Heart left ventricle (tissue), 16 donors: ENCODE measurements at regions not wholly inside any gene's neighbourhood (a gene's known extent, or its start where the extent isn't known, plus 50 kb on each side); places are given as distances from the start of the nearest gene placed in this dataset.

Experiments used
- ATAC-seq, 4 donors: fragments of 200-7000 bp; cut with Tn5 transposase; one replicate each; pipeline ENCODE4 v1.9.1; 2020 to 2022; ENCODE audit warnings: moderate library complexity in 4 of 4, mild to moderate bottlenecking in 3 of 4, moderate number of reproducible peaks in 1 of 4
- DNase-seq, 5 donors: peaks; one replicate each; pipeline ENCODE4 v3.0.0-alpha.2; 2020
- H3K27ac ChIP-seq, 12 donors: fragments of 200-600 bp; sonication (generic) in 4 of 12; one replicate each; pipeline versions ENCODE4 v1.5.0 to v1.8.0; 2016 to 2022; ENCODE audit warnings: mild to moderate bottlenecking in 2 of 12
- H3K27me3 ChIP-seq, 9 donors: fragments of 200-600 bp; sonication (generic) in 2 of 9; one replicate each; pipeline versions ENCODE4 v1.5.1 to v1.8.0; 2016 to 2022; ENCODE audit warnings: mild to moderate bottlenecking in 3 of 9
- H3K36me3 ChIP-seq, 9 donors: fragments of 200-600 bp; sonication (generic) in 2 of 9; one replicate each; pipeline versions ENCODE4 v1.5.0 to v1.8.0; 2018 to 2022; ENCODE audit warnings: mild to moderate bottlenecking in 2 of 9
- H3K4me1 ChIP-seq, 12 donors: fragments of 200-600 bp; sonication (generic) in 4 of 12; one replicate each; pipeline versions ENCODE4 v1.5.0 to v1.8.0; 2016 to 2022; ENCODE audit warnings: mild to moderate bottlenecking in 3 of 12
- H3K4me3 ChIP-seq, 12 donors: fragments of 200-600 bp; sonication (generic) in 4 of 12; one replicate each; pipeline versions ENCODE4 v1.5.0 to v1.8.0; 2017 to 2022; ENCODE audit warnings: mild to moderate bottlenecking in 9 of 12, moderate library complexity in 4 of 12
- H3K9me3 ChIP-seq, 12 donors: fragments of 200-600 bp; sonication (generic) in 4 of 12; one replicate each; pipeline versions ENCODE4 v1.5.0 to v1.8.0; 2016 to 2022; ENCODE audit warnings: mild to moderate bottlenecking in 1 of 12
- CTCF ChIP-seq, 12 donors: fragments of 200-600 bp; sonication (generic) in 4 of 12; IDR thresholded peaks; one replicate each; pipeline versions ENCODE4 v1.5.0 to v1.8.0; 2018 to 2022; ENCODE audit warnings: antibody characterized with exemption in 12 of 12, mild to moderate bottlenecking in 5 of 12
- POLR2A ChIP-seq, 2 donors: fragments of 450-650 bp; IDR thresholded peaks; one replicate each; pipeline ENCODE4 v1.6.1; 2017; ENCODE audit warnings: antibody characterized with exemption in 2 of 2, mild to moderate bottlenecking in 2 of 2, moderate library complexity in 2 of 2
- WGBS, 4 donors: extraction: QIAGEN DNeasy Blood & Tissue Kit in 2 of 4; methylation state at CpG; one replicate each; pipeline versions ENCODE4 v1.1.5 to v1.1.7; 2013 to 2018; 5-methylcytosine and 5-hydroxymethylcytosine counted together
- intact Hi-C, 10 donors: fragments of 100-400 bp; cut with DNase I; formaldehyde crosslinking; loops; one replicate each; pipeline versions ENCODE4 v1.11.1 to v1.14.2; 2022
- donor health status: ischemic (EF 13 %, LVEDD 7.1; RV severe dilation, severe dysfunction).
- donor health status: healthy with polysubstance abuse.
- donor health status: DM: no; HTN: yes; CAD: no.
- donor health status: DM: no; HTN: no; CAD: no.
- donor health status: ischemic (EF 25% LVEDD 6.9; RV normal size, moderate dysfunction).
- donor health status: ischemic (EF 25% LVEDD 5.7; RV mildly dilated, moderate dysfunction).
- donor health status: healthy.
- donor health status: DM: yes; HTN: yes; CAD: no.
- donor health status: ischemic (EF 35%, LVEDD 5.7; RV mildly dilated, moderate dysfunction).
- donor health status: nonischemic (EF 11% LVEDD 7.7; RV severe dilation, severe dysfunction).
- donor health status: DM: yes; HTN: yes; CAD: no.
- donor health status: PGD.
- donor health status: ischemic (EF 29% LVEDD 5.4; RV normal size, mild dysfunction).
- donor health status: nonischemic (EF 23%, LVEDD 6.1; RV moderate dilation, normal function).

- ATAC-seq: no peak
These were observed 51.0 kb upstream of the L3MBTL3 start for GRCh38 chr6:129967427-129967826.

GRCh38 chr6:129966125-129966524, 52.3 kb upstream of the L3MBTL3 start:
- ATAC-seq (no peak), DNase-seq (no peak)
- WGBS, 4 donors: 81 to 92% (median 86%) methylated on average over 2 of the region's 2 CpGs
- H3K4me1 ChIP-seq: no peaks in the 10 kb centered on the region
- no peak overlapping the region for H3K27ac ChIP-seq
- H3K27me3 ChIP-seq: peaks cover 0 to 9% (median 0%) of the 10 kb centered on the region in 9 donors
- intact Hi-C loops: no loop called here
- no peaks in the 10 kb centered on the region for H3K36me3 ChIP-seq
- no peak overlapping the region for H3K4me3 ChIP-seq
- TF ChIP-seq POLR2A (IDR thresholded peaks at IDR 0.05) (no peak), CTCF (IDR thresholded peaks at IDR 0.05) (no peak)
- H3K9me3 ChIP-seq: peaks cover 0 to 4% (median 0%) of the 10 kb centered on the region in 12 donors

More at GRCh38 chr6:129967427-129967826, 51.0 kb upstream of the L3MBTL3 start:
- WGBS, 4 donors: 82 to 88% (median 87%) methylated on average over 1 of the region's 1 CpG
- Histone ChIP-seq H3K27me3 (peaks cover 0 to 9% (median 0%) of the 10 kb centered on the region in 9 donors), H3K27ac (no peak overlapping the region), H3K9me3 (peaks cover 0 to 4% (median 0%) of the 10 kb centered on the region in 12 donors), H3K4me1 (no peaks in the 10 kb centered on the region), H3K36me3 (no peaks in the 10 kb centered on the region), H3K4me3 (no peak overlapping the region)
- intact Hi-C loops: no loop called here
- no peak for DNase-seq
- TF ChIP-seq POLR2A (IDR thresholded peaks at IDR 0.05) (no peak), CTCF (IDR thresholded peaks at IDR 0.05) (no peak)

GRCh38 chr6:129965096-129965495, 53.3 kb upstream of the L3MBTL3 start:
- Histone ChIP-seq H3K27ac (no peak overlapping the region), H3K4me3 (no peak overlapping the region), H3K4me1 (no peaks in the 10 kb centered on the region), H3K27me3 (peaks cover 0 to 9% (median 0%) of the 10 kb centered on the region in 9 donors), H3K9me3 (peaks cover 0 to 4% (median 0%) of the 10 kb centered on the region in 12 donors), H3K36me3 (no peaks in the 10 kb centered on the region)
- WGBS, 4 donors: 96 to 99% (median 97%) methylated on average over 2 of the region's 2 CpGs
- TF ChIP-seq CTCF (IDR thresholded peaks at IDR 0.05): no peak
- no peak for TF ChIP-seq POLR2A (IDR thresholded peaks at IDR 0.05)
- intact Hi-C loops: no loop called here
- no peak for ATAC-seq
- no peak for DNase-seq

- Histone ChIP-seq H3K27ac (no peak overlapping the region), H3K27me3 (peaks cover 0 to 13% (median 0%) of the 10 kb centered on the region in 9 donors), H3K36me3 (no peaks in the 10 kb centered on the region), H3K4me3 (no peak overlapping the region), H3K4me1 (no peaks in the 10 kb centered on the region), H3K9me3 (peaks cover 0 to 7% (median 0%) of the 10 kb centered on the region in 12 donors)
- intact Hi-C loops: no loop called here
- DNase-seq (no peak), ATAC-seq (no peak)
- TF ChIP-seq POLR2A (IDR thresholded peaks at IDR 0.05) (no peak), CTCF (IDR thresholded peaks at IDR 0.05) (no peak)
- WGBS, 4 donors: 84 to 95% (median 89%) methylated on average over 12 to 16 of the region's 16 CpGs
These were observed 58.9 kb upstream of the L3MBTL3 start for GRCh38 chr6:129959358-129959930.
